ENCODE measurements at regions not wholly inside any gene's neighbourhood (a gene's known extent, or its start where the extent isn't known, plus 50 kb on each side); places are given as distances from the start of the nearest gene placed in this dataset.

DNA sequence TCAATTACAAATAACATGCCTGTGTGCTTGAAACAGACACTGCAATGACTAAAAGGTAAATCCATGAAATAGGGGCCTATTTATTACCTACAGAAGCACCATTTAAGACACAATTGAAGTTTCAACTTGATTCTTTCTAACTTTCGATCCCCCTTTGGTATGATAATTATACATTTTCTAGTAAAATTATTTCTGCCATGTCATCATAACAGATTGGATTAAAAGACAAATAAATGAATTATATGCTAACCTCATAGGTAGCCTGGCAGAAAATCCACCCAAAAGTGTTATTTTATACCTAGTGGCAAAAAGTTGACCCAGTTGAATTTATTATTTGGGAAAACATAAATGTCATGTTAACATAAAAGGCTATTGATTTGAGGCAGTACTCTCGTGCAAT, 241.1 kb downstream of the RAB38 start:
- TF ChIP-seq, protein P1, sequence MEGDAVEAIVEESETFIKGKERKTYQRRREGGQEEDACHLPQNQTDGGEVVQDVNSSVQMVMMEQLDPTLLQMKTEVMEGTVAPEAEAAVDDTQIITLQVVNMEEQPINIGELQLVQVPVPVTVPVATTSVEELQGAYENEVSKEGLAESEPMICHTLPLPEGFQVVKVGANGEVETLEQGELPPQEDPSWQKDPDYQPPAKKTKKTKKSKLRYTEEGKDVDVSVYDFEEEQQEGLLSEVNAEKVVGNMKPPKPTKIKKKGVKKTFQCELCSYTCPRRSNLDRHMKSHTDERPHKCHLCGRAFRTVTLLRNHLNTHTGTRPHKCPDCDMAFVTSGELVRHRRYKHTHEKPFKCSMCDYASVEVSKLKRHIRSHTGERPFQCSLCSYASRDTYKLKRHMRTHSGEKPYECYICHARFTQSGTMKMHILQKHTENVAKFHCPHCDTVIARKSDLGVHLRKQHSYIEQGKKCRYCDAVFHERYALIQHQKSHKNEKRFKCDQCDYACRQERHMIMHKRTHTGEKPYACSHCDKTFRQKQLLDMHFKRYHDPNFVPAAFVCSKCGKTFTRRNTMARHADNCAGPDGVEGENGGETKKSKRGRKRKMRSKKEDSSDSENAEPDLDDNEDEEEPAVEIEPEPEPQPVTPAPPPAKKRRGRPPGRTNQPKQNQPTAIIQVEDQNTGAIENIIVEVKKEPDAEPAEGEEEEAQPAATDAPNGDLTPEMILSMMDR (conservative IDR thresholded peaks at IDR 0.05; ENCODE audit: low read depth in 2 of 2) = no peak
- TF ChIP-seq EZH2 (IDR thresholded peaks at IDR 0.05; ENCODE audit: low read depth, unreplicated experiment) (no peak), POLR2AphosphoS5 (IDR thresholded peaks at IDR 0.05; ENCODE audit: low read depth) (no peak), ZNF331 (CRISPR knock-in tag; IDR thresholded peaks at IDR 0.05; ENCODE audit: low read depth) (no peak), JUNB (IDR thresholded peaks at IDR 0.05; ENCODE audit: unreplicated experiment) (no peak), CREB1 (CRISPR knock-in tag; IDR thresholded peaks at IDR 0.05; ENCODE audit: low read depth) (no peak), EZH2phosphoT487 (IDR thresholded peaks at IDR 0.05; ENCODE audit: unreplicated experiment) (no peak), NANOG (IDR thresholded peaks at IDR 0.05; ENCODE audit: borderline replicate concordance) (no peak), ZNF114 (CRISPR knock-in tag; IDR thresholded peaks at IDR 0.05) (no peak), STAT1 (IDR thresholded peaks at IDR 0.05; ENCODE audit: unreplicated experiment) (no peak), ZNF462 (CRISPR knock-in tag; IDR thresholded peaks at IDR 0.05) (no peak)
- TF ChIP-seq, protein P2, sequence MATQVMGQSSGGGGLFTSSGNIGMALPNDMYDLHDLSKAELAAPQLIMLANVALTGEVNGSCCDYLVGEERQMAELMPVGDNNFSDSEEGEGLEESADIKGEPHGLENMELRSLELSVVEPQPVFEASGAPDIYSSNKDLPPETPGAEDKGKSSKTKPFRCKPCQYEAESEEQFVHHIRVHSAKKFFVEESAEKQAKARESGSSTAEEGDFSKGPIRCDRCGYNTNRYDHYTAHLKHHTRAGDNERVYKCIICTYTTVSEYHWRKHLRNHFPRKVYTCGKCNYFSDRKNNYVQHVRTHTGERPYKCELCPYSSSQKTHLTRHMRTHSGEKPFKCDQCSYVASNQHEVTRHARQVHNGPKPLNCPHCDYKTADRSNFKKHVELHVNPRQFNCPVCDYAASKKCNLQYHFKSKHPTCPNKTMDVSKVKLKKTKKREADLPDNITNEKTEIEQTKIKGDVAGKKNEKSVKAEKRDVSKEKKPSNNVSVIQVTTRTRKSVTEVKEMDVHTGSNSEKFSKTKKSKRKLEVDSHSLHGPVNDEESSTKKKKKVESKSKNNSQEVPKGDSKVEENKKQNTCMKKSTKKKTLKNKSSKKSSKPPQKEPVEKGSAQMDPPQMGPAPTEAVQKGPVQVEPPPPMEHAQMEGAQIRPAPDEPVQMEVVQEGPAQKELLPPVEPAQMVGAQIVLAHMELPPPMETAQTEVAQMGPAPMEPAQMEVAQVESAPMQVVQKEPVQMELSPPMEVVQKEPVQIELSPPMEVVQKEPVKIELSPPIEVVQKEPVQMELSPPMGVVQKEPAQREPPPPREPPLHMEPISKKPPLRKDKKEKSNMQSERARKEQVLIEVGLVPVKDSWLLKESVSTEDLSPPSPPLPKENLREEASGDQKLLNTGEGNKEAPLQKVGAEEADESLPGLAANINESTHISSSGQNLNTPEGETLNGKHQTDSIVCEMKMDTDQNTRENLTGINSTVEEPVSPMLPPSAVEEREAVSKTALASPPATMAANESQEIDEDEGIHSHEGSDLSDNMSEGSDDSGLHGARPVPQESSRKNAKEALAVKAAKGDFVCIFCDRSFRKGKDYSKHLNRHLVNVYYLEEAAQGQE (IDR thresholded peaks at IDR 0.05; ENCODE audit: unreplicated experiment) = no peak
- TF ChIP-seq, protein P3, sequence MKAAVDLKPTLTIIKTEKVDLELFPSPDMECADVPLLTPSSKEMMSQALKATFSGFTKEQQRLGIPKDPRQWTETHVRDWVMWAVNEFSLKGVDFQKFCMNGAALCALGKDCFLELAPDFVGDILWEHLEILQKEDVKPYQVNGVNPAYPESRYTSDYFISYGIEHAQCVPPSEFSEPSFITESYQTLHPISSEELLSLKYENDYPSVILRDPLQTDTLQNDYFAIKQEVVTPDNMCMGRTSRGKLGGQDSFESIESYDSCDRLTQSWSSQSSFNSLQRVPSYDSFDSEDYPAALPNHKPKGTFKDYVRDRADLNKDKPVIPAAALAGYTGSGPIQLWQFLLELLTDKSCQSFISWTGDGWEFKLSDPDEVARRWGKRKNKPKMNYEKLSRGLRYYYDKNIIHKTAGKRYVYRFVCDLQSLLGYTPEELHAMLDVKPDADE (IDR thresholded peaks at IDR 0.05) = no peak

Data from GM23338 (cell line).